H1 (cell line): ENCODE measurements at regions not wholly inside any gene's neighbourhood (a gene's known extent, or its start where the extent isn't known, plus 50 kb on each side); places are given as distances from the start of the nearest gene placed in this dataset.

Source experiments
- CTCF ChIA-PET: fragments of 300-600 bp; sonication (Branson Sonifier 250); formaldehyde crosslinking; loops from one replicate; lab custom pipeline; 2021; ENCODE audit not compliant: partially characterized antibody; lab: Charles Lee
- POLR2A ChIA-PET: fragments of 300-600 bp; sonication (Branson Sonifier 250); formaldehyde crosslinking; loops from one replicate; lab custom pipeline; 2021; ENCODE audit warnings: inconsistent platforms; ENCODE audit not compliant: partially characterized antibody; lab: Charles Lee
- DNase-seq, 2 experiments: peaks; one replicate each; pipeline versions ENCODE4 v3.0.0 to v3.0.0-alpha.2; 2010 to 2022; ENCODE audit warnings: low spot score in 2 of 2, low read depth in 1 of 2, mixed read lengths in 1 of 2
- FAIRE-seq: peaks from 2 replicates; lab custom pipeline; 2011; peaks lifted over from hg19 to GRCh38; lab: Jason Lieb, UNC
- H2AFZ ChIP-seq: 2 replicates; pipeline ENCODE4 v1.8.1; 2012; ENCODE audit warnings: low read length, inconsistent platforms
- H2AK5ac ChIP-seq: 2 replicates; pipeline ENCODE4 v1.6.1; 2013; ENCODE audit warnings: low read depth, low read length
- H2BK120ac ChIP-seq: replicated peaks from 2 replicates; pipeline ENCODE3; 2013; ENCODE audit warnings: low read depth, low read length, inconsistent platforms
- H2BK12ac ChIP-seq: 2 replicates; pipeline ENCODE4 v1.6.1; 2013; ENCODE audit warnings: low read depth, low read length
- H2BK15ac ChIP-seq: 2 replicates; pipeline ENCODE4 v1.6.1; 2013; ENCODE audit warnings: low read length
- H2BK20ac ChIP-seq: 2 replicates; pipeline ENCODE4 v1.6.1; 2013; ENCODE audit warnings: low read length
- H2BK5ac ChIP-seq: 2 replicates; pipeline ENCODE4 v1.6.1; 2013; ENCODE audit warnings: low read depth, low read length
- H3K14ac ChIP-seq: 2 replicates; pipeline ENCODE4 v1.6.1; 2013; ENCODE audit warnings: inconsistent platforms; ENCODE audit not compliant: insufficient read length
- H3K18ac ChIP-seq: 2 replicates; pipeline ENCODE4 v1.6.1; 2013; ENCODE audit warnings: low read length; ENCODE audit errors: extremely low read depth
- H3K23ac ChIP-seq: 2 replicates; pipeline ENCODE4 v1.6.1; 2013; ENCODE audit warnings: inconsistent platforms; ENCODE audit not compliant: insufficient read length
- H3K23me2 ChIP-seq: 2 replicates; pipeline ENCODE4 v1.6.1; 2013; ENCODE audit warnings: low read depth, low read length
- H3K27ac ChIP-seq: 2 replicates; pipeline ENCODE4 v1.6.1; 2011; ENCODE audit warnings: low read depth, low read length, inconsistent platforms
- H3K27me3 ChIP-seq, 4 experiments: replicated peaks in 1 of 4; 1 replicate in 1 of 4; 2 replicates in 3 of 4; pipeline versions ENCODE4 v1.6.1 to v1.8.1; 2011 to 2013; ENCODE audit warnings: low read length in 3 of 4, mild to moderate bottlenecking in 3 of 4, inconsistent platforms in 2 of 4, mixed read lengths in 2 of 4, moderate library complexity in 1 of 4; ENCODE audit not compliant: control insufficient read depth in 3 of 4, insufficient read depth in 3 of 4; ENCODE audit errors: extremely low read depth in 1 of 4
- H3K36me3 ChIP-seq, 4 experiments: 2 replicates each; pipeline versions ENCODE4 v1.6.1 to v1.8.1; 2011 to 2013; ENCODE audit warnings: mild to moderate bottlenecking in 4 of 4, low read length in 3 of 4, moderate library complexity in 2 of 4, control low read depth in 1 of 4, inconsistent platforms in 1 of 4; ENCODE audit not compliant: insufficient read depth in 4 of 4, control insufficient read depth in 2 of 4
- H3K4ac ChIP-seq: replicated peaks from 2 replicates; pipeline ENCODE3; 2013; ENCODE audit warnings: low read length, low read depth, mixed read lengths, inconsistent platforms; ENCODE audit not compliant: insufficient read length
- H3K4me1 ChIP-seq, 4 experiments: replicated peaks in 1 of 4; 1 replicate in 1 of 4; 2 replicates in 3 of 4; pipeline versions ENCODE4 v1.6.1 to v1.8.1; 2011 to 2013; ENCODE audit warnings: low read length in 3 of 4, inconsistent platforms in 2 of 4, mixed read lengths in 1 of 4; ENCODE audit not compliant: insufficient read depth in 4 of 4, control insufficient read depth in 3 of 4
- H3K4me2 ChIP-seq, 2 experiments: 2 replicates each; pipeline versions ENCODE4 v1.6.1 to v1.8.1; 2011 to 2013; ENCODE audit warnings: low read depth in 2 of 2, low read length in 2 of 2, control low read depth in 1 of 2, inconsistent platforms in 1 of 2, mild to moderate bottlenecking in 1 of 2; ENCODE audit not compliant: insufficient read depth in 1 of 2
- H3K4me3 ChIP-seq, 4 experiments: fragments of 200-600, 300-600 bp in 1 of 4; sonication (generic), shearing (Covaris generic), sonication (Bioruptor Twin) in 1 of 4; 2 replicates each; pipeline versions ENCODE4 v1.5.1 to v1.8.1; 2011 to 2016; ENCODE audit warnings: low read length in 4 of 4, low read depth in 3 of 4, control low read depth in 2 of 4, inconsistent platforms in 2 of 4, mild to moderate bottlenecking in 2 of 4, mixed read lengths in 1 of 4, moderate library complexity in 1 of 4; ENCODE audit not compliant: insufficient read depth in 2 of 4; ENCODE audit errors: extremely low read depth in 1 of 4
- H3K56ac ChIP-seq: replicated peaks from 2 replicates; pipeline ENCODE3; 2013; ENCODE audit warnings: low read depth, mild to moderate bottlenecking, mixed read lengths, low read length, inconsistent platforms; ENCODE audit not compliant: insufficient read length
- H3K79me1 ChIP-seq: 2 replicates; pipeline ENCODE4 v1.6.1; 2013; ENCODE audit warnings: low read depth, low read length, control low read depth
- H3K79me2 ChIP-seq, 2 experiments: 2 replicates each; pipeline versions ENCODE4 v1.6.1 to v1.8.1; 2012 to 2013; ENCODE audit warnings: low read length in 2 of 2, mild to moderate bottlenecking in 2 of 2, inconsistent platforms in 1 of 2; ENCODE audit not compliant: insufficient read depth in 2 of 2, control insufficient read depth in 1 of 2
- H3K9ac ChIP-seq, 4 experiments: replicated peaks in 1 of 4; 1 replicate in 1 of 4; 2 replicates in 3 of 4; pipeline versions ENCODE4 v1.6.1 to v1.8.1; 2011 to 2013; ENCODE audit warnings: low read depth in 3 of 4, low read length in 3 of 4, control low read depth in 2 of 4, mild to moderate bottlenecking in 2 of 4, moderate library complexity in 2 of 4, inconsistent platforms in 1 of 4; ENCODE audit errors: extremely low read depth in 1 of 4
- H3K9me3 ChIP-seq, 2 experiments: 2 replicates each; pipeline versions ENCODE4 v1.6.1 to v1.8.1; 2012 to 2013; ENCODE audit warnings: mild to moderate bottlenecking in 2 of 2, moderate library complexity in 2 of 2, control low read depth in 1 of 2, inconsistent platforms in 1 of 2, low read depth in 1 of 2, low read length in 1 of 2, mixed read lengths in 1 of 2; ENCODE audit not compliant: insufficient read depth in 2 of 2
- H4K20me1 ChIP-seq, 2 experiments: replicated peaks in 1 of 2; 2 replicates each; pipeline versions ENCODE3 to v1.8.1; 2011 to 2013; ENCODE audit warnings: inconsistent platforms in 2 of 2, low read length in 2 of 2, mild to moderate bottlenecking in 1 of 2; ENCODE audit not compliant: insufficient read depth in 2 of 2, control insufficient read depth in 1 of 2
- H4K5ac ChIP-seq: 2 replicates; pipeline ENCODE4 v1.6.1; 2013; ENCODE audit warnings: low read length, low read depth, mixed read lengths, inconsistent platforms; ENCODE audit not compliant: insufficient read length
- H4K8ac ChIP-seq: 2 replicates; pipeline ENCODE4 v1.8.0; 2013; ENCODE audit warnings: mild to moderate bottlenecking, moderate library complexity, low read length, inconsistent platforms; ENCODE audit not compliant: insufficient read depth; ENCODE audit errors: extremely low read depth
- H4K91ac ChIP-seq: replicated peaks from 2 replicates; pipeline ENCODE3; 2013; ENCODE audit warnings: low read length, mixed read lengths, inconsistent platforms; ENCODE audit not compliant: insufficient read length
- ATF2 ChIP-seq: IDR thresholded peaks from 2 replicates; pipeline ENCODE4 v1.6.1; 2012; ENCODE audit warnings: low read length, inconsistent platforms
- FOSL1 ChIP-seq: IDR thresholded peaks from 2 replicates; pipeline ENCODE4 v1.6.1; 2011; ENCODE audit warnings: mild to moderate bottlenecking, low read depth, low read length, moderate library complexity; ENCODE audit not compliant: insufficient read depth
- RAD21 ChIP-seq, 2 experiments: IDR thresholded peaks in 1 of 2; conservative IDR thresholded peaks in 1 of 2; 2 replicates each; pipeline ENCODE4 v1.6.1; 2011; ENCODE audit warnings: low read depth in 2 of 2, low read length in 2 of 2, improper control_type of control experiment in 1 of 2, inconsistent platforms in 1 of 2, mild to moderate bottlenecking in 1 of 2, moderate library complexity in 1 of 2
- RNF2 ChIP-seq: fragments of 200-900, 300-1000 bp; sonication (generic); IDR thresholded peaks from 2 replicates; pipeline ENCODE4 v1.7.1; 2016; ENCODE audit warnings: borderline replicate concordance, low read depth, mild to moderate bottlenecking, antibody characterized with exemption, low read length; ENCODE audit not compliant: poor library complexity, severe bottlenecking; ENCODE audit errors: missing control alignments
- SAP30 ChIP-seq: fragments of 300-600 bp; sonication (generic); IDR thresholded peaks from 2 replicates; pipeline ENCODE4 v1.7.1; 2012; ENCODE audit warnings: low read length, moderate library complexity, mild to moderate bottlenecking, inconsistent platforms; ENCODE audit not compliant: insufficient read depth, insufficient replicate concordance
- SIX5 ChIP-seq: IDR thresholded peaks from 2 replicates; pipeline ENCODE4 v1.6.1; 2011; ENCODE audit warnings: mild to moderate bottlenecking, low read depth, low read length
- SP4 ChIP-seq: IDR thresholded peaks from 2 replicates; pipeline ENCODE4 v1.6.1; 2012; ENCODE audit warnings: low read length, inconsistent platforms
- TAF7 ChIP-seq: optimal IDR thresholded peaks from 2 replicates; pipeline ENCODE3; 2011; ENCODE audit warnings: low read depth, mild to moderate bottlenecking, inconsistent platforms, low read length, moderate library complexity, borderline replicate concordance
- TBP ChIP-seq: IDR thresholded peaks from 2 replicates; pipeline ENCODE4 v1.6.1; 2011; ENCODE audit warnings: low read depth, low read length, improper control_type of control experiment
- TCF12 ChIP-seq: IDR thresholded peaks from 2 replicates; pipeline ENCODE4 v1.6.1; 2011; ENCODE audit warnings: low read depth, mild to moderate bottlenecking, low read length
- WGBS, 2 experiments: shearing (Covaris generic) in 1 of 2; methylation state at CpG; one replicate each; pipeline versions ENCODE4 v1.1.6 to v1.1.7; 2013 to 2015; ENCODE audit warnings: low lambda C conversion rate in 2 of 2, mixed read lengths in 2 of 2, inconsistent platforms in 1 of 2, low coverage in 1 of 2, missing lambda C conversion rate in 1 of 2; ENCODE audit not compliant: insufficient replicate concordance in 2 of 2, insufficient coverage in 1 of 2, insufficient read length in 1 of 2; ENCODE audit errors: extremely low coverage in 1 of 2, missing lambda C conversion rate in 1 of 2; 5-methylcytosine and 5-hydroxymethylcytosine counted together

GRCh38 chr4:66014146-66014765 lies 344.0 kb upstream of the EPHA5 start:
- Histone ChIP-seq H3K9ac (no peak overlapping the region), H3K18ac (peak overlapping the region; percentile 71), H2AFZ (peak overlapping the region; percentile 60; the same call in 1 of the 2 replicates), H3K36me3 (no peaks in the 10 kb centered on the region), H3K27me3 (no peaks in the 10 kb centered on the region), H2AK5ac (no peak overlapping the region), H3K79me1 (no peaks in the 10 kb centered on the region), H3K14ac (no peak overlapping the region), H2BK15ac (no peak overlapping the region), H3K4me1 (peaks cover 1 to 9% (median 8%) of the 10 kb centered on the region in 4 experiments; a peak in 6 of 7 replicates), H3K4ac (peak overlapping the region; percentile 91), H3K23me2 (no peaks in the 10 kb centered on the region), H2BK12ac (no peak overlapping the region; the same call in 1 of the 2 replicates), H3K9me3 (peaks cover 3 to 9% of the 10 kb centered on the region in 2 experiments; a peak in 1 of 4 replicates), H3K27ac (no peak overlapping the region), H3K4me3 (no peak overlapping the region; a peak in 1 of 8 replicates), H4K20me1 (peaks cover 0 to 2% of the 10 kb centered on the region in 2 experiments), H3K56ac (no peak overlapping the region), H2BK20ac (0 out of 2 replicates have a peak overlapping the region, but pooled peaks have one; percentile 56), H4K5ac (no peak overlapping the region), H3K4me2 (peak overlapping the region; percentile 37 to 80; a peak in 3 of 4 replicates), H2BK120ac (peak overlapping the region; percentile 14), H4K8ac (no peak overlapping the region), H3K23ac (no peak overlapping the region), H2BK5ac (0 out of 2 replicates have a peak overlapping the region, but pooled peaks have one; percentile 41), H3K79me2 (no peaks in the 10 kb centered on the region), H4K91ac (peak overlapping the region; percentile 81)
- FAIRE-seq (peak; percentile 76), DNase-seq (peak; percentile 38 to 54)
- 48% methylated on average over 3 of the region's 3 CpGs; no CpG with 5 or more reads in 1 of the 2 experiments for WGBS, 2 experiments
- CTCF ChIA-PET: no interaction called here
- POLR2A ChIA-PET: interaction anchor here (1.5 kb wide), 1 partner anchor 15 kb away, joined by 7 read pairs; no protein-coding TSS in a partner anchor
- TF ChIP-seq SIX5 (no peak), TBP (no peak), ATF2 (no peak), SP4 (no peak), FOSL1 (no peak), TCF12 (peak; percentile 96), RAD21 (IDR thresholded peaks at IDR 0.05 in 1 of 2, conservative IDR thresholded peaks at IDR 0.05 in 1 of 2; ENCODE audit: low read depth in 2 of 2, low read length in 2 of 2) (peak in 1 of 2 experiments; percentile 14; a peak in 1 of 4 replicates), RNF2 (no peak), TAF7 (no peak), SAP30 (no peak)
